Caco-2 (cell line): ENCODE measurements at regions not wholly inside any gene's neighbourhood (a gene's known extent, or its start where the extent isn't known, plus 50 kb on each side); places are given as distances from the start of the nearest gene placed in this dataset.

Experiments used
- BruUV-seq: library from RNA; stranded (reverse); fragments of 400-500 nt; replicated peaks from 2 replicates; lab custom pipeline; 2021; lab: Mats Ljungman, UMichigan
- CTCF ChIA-PET: fragments of 300-600 bp; sonication (Branson Sonifier 250); formaldehyde crosslinking; loops from one replicate; lab custom pipeline; 2022; ENCODE audit warnings: antibody characterized with exemption; lab: Charles Lee
- POLR2A ChIA-PET: fragments of 300-600 bp; sonication (Branson Sonifier 250); formaldehyde crosslinking; loops from one replicate; lab custom pipeline; 2022; ENCODE audit warnings: antibody characterized with exemption; lab: Charles Lee
- DNase-seq, 2 experiments: peaks; one replicate each; pipeline versions ENCODE4 v3.0.0 to v3.0.0-alpha.2; 2020 to 2022
- H3K27me3 ChIP-seq: replicated peaks from 2 replicates; pipeline ENCODE4 v1.6.0; 2011; ENCODE audit warnings: low read length; ENCODE audit not compliant: control insufficient read depth, insufficient read depth
- H3K36me3 ChIP-seq: 2 replicates; pipeline ENCODE4 v1.5.1; 2011; ENCODE audit warnings: low read length; ENCODE audit not compliant: control insufficient read depth, insufficient read depth
- H3K4me1 ChIP-seq: fragments of 250-450 bp; sonication (Bioruptor Pico); 2 replicates; pipeline ENCODE4 v1.5.1; 2020; ENCODE audit warnings: mild to moderate bottlenecking
- H3K4me3 ChIP-seq: 2 replicates; pipeline ENCODE4 v1.5.1; 2011; ENCODE audit warnings: low read depth, mild to moderate bottlenecking, control low read depth, low read length
- H3K9me3 ChIP-seq: fragments of 250-450 bp; sonication (Bioruptor Pico); 2 replicates; pipeline ENCODE4 v1.5.1; 2020; ENCODE audit warnings: mild to moderate bottlenecking, moderate library complexity
- H3K27ac Mint-ChIP-seq: one replicate; pipeline ENCODE4 v1.8.0; 2022; ENCODE audit warnings: mixed read lengths; ENCODE audit not compliant: unreplicated experiment
- H3K27me3 Mint-ChIP-seq: one replicate; pipeline ENCODE4 v1.8.0; 2022; ENCODE audit warnings: mixed read lengths; ENCODE audit not compliant: insufficient read depth, unreplicated experiment
- H3K36me3 Mint-ChIP-seq: one replicate; pipeline ENCODE4 v1.8.0; 2022; ENCODE audit warnings: mild to moderate bottlenecking, mixed read lengths; ENCODE audit not compliant: insufficient read depth, unreplicated experiment
- H3K4me1 Mint-ChIP-seq: one replicate; pipeline ENCODE4 v1.8.0; 2022; ENCODE audit warnings: low read depth, mixed read lengths; ENCODE audit not compliant: unreplicated experiment
- H3K4me3 Mint-ChIP-seq: one replicate; pipeline ENCODE4 v1.8.0; 2022; ENCODE audit warnings: mild to moderate bottlenecking, moderate library complexity, mixed read lengths; ENCODE audit not compliant: unreplicated experiment
- H3K9me3 Mint-ChIP-seq: one replicate; pipeline ENCODE4 v1.8.0; 2022; ENCODE audit warnings: mixed read lengths; ENCODE audit not compliant: unreplicated experiment
- intact Hi-C: fragments of 100-400 bp; cut with micrococcal nuclease; formaldehyde crosslinking; loops from one replicate; pipeline ENCODE4 v1.10.0; 2022; ENCODE audit not compliant: unreplicated experiment
- TF ChIP-seq, protein P1 (sequence below), 2 experiments: fragments of 200-600 bp in 1 of 2; IDR thresholded peaks; 1 replicate in 1 of 2; 2 replicates in 1 of 2; pipeline versions ENCODE4 v1.5.1 to v1.8.0; 2011 to 2022; ENCODE audit warnings: antibody characterized with exemption in 1 of 2, control low read depth in 1 of 2, inconsistent platforms in 1 of 2, low read depth in 1 of 2, low read length in 1 of 2, mild to moderate bottlenecking in 1 of 2, moderate library complexity in 1 of 2; ENCODE audit not compliant: insufficient read depth in 1 of 2, severe bottlenecking in 1 of 2, unreplicated experiment in 1 of 2

DNA sequence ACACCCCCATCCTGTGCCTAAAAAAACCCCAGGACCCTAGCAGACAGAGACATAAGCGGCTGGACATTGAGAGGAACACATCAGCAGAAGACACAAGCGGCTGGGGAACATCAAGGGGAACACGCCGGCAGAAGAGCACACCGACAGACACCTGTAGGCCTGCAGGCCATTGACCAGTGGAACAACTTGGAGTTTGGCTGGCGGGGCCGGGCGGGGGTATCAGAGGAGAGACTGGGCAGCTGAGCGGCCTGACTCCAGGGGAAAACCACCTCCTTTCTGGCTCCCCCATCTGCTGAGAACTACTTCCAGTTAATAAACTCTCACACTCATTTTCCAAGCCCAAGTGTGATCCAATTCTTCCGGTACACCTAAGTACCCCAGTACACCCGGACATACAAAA lies 264.7 kb upstream of the ISX start:
- H3K27me3 ChIP-seq = no peaks in the 10 kb centered on the region; the same call in 1 of the 2 replicates
- POLR2A ChIA-PET = no interaction called here
- no peak overlapping the region for H3K27ac Mint-ChIP-seq
- H3K9me3 ChIP-seq = no peaks in the 10 kb centered on the region
- CTCF ChIA-PET = no interaction called here
- no peak overlapping the region for H3K4me3 Mint-ChIP-seq
- H3K27me3 Mint-ChIP-seq = peaks cover 17% of the 10 kb centered on the region
- H3K36me3 Mint-ChIP-seq = no peaks in the 10 kb centered on the region
- H3K4me1 ChIP-seq = no peaks in the 10 kb centered on the region
- TF ChIP-seq, protein P1, sequence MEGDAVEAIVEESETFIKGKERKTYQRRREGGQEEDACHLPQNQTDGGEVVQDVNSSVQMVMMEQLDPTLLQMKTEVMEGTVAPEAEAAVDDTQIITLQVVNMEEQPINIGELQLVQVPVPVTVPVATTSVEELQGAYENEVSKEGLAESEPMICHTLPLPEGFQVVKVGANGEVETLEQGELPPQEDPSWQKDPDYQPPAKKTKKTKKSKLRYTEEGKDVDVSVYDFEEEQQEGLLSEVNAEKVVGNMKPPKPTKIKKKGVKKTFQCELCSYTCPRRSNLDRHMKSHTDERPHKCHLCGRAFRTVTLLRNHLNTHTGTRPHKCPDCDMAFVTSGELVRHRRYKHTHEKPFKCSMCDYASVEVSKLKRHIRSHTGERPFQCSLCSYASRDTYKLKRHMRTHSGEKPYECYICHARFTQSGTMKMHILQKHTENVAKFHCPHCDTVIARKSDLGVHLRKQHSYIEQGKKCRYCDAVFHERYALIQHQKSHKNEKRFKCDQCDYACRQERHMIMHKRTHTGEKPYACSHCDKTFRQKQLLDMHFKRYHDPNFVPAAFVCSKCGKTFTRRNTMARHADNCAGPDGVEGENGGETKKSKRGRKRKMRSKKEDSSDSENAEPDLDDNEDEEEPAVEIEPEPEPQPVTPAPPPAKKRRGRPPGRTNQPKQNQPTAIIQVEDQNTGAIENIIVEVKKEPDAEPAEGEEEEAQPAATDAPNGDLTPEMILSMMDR (IDR thresholded peaks at IDR 0.05; ENCODE audit: insufficient read depth in 1 of 2, low read depth in 1 of 2, low read length in 1 of 2, severe bottlenecking in 1 of 2, unreplicated experiment in 1 of 2) = no peak
- H3K4me1 Mint-ChIP-seq = no peaks in the 10 kb centered on the region
- no peak for DNase-seq
- intact Hi-C loops = no loop called here
- H3K9me3 Mint-ChIP-seq = peaks cover 10% of the 10 kb centered on the region
- no peaks in the 10 kb centered on the region for H3K36me3 ChIP-seq
- H3K4me3 ChIP-seq = no peak overlapping the region
- no TSS peak for BruUV-seq

DNA sequence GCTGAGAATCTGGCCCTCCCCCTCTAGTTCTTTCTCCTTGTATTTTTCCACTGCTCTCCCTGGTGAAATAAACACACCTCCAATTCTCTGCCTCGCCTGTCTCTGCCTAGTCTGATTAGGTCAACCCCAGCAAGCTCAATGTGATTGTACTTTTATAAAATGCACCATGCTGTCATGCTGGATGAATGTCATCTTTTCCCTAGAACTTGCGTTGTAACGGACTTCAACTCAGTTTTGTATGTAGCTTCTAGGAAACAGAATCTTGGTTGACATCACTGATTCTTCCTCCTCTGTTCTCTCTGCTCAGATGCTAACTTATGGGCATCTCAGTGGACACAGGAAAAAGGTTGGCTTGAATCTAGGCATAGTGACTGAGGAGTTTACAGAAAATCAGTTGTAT lies 261.9 kb upstream of the ISX start:
- Histone ChIP-seq H3K9me3 (no peaks in the 10 kb centered on the region), H3K27me3 (no peaks in the 10 kb centered on the region; the same call in 1 of the 2 replicates), H3K4me3 (no peak overlapping the region), H3K4me1 (no peaks in the 10 kb centered on the region), H3K36me3 (no peaks in the 10 kb centered on the region)
- H3K4me3 Mint-ChIP-seq = no peak overlapping the region
- no peaks in the 10 kb centered on the region for H3K36me3 Mint-ChIP-seq
- H3K27ac Mint-ChIP-seq = no peak overlapping the region
- intact Hi-C loops = no loop called here
- H3K4me1 Mint-ChIP-seq = peaks cover 9% of the 10 kb centered on the region
- ChIA-PET POLR2A (no interaction called here), CTCF (no interaction called here)
- DNase-seq = no peak
- TF ChIP-seq, protein P1 (IDR thresholded peaks at IDR 0.05; ENCODE audit: insufficient read depth in 1 of 2, low read depth in 1 of 2, low read length in 1 of 2, severe bottlenecking in 1 of 2, unreplicated experiment in 1 of 2) = no peak
- H3K9me3 Mint-ChIP-seq = peaks cover 10% of the 10 kb centered on the region
- no TSS peak for BruUV-seq
- peaks cover 9% of the 10 kb centered on the region for H3K27me3 Mint-ChIP-seq

DNA sequence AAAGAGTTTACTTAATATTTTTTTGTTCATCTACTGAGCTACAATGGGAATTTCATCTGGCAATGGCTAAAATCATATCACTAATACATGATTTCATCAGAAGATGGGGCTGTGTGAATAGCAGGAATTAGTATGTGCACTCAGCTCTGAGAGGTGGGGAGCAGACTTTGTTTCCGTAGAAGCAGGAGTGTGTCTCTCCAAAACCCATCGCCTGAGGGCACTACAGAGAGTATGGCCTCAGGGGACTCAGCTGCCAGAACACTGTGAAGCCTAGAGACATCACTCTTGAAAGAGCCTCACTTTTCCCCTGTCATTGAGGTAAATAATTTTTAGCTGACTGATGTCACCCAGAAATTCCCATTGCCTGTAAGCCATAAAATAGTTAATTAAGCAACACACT lies 261.4 kb upstream of the ISX start:
- CTCF ChIA-PET = no interaction called here
- Histone ChIP-seq H3K4me1 (no peaks in the 10 kb centered on the region), H3K27me3 (no peaks in the 10 kb centered on the region; the same call in 1 of the 2 replicates), H3K9me3 (no peaks in the 10 kb centered on the region), H3K4me3 (no peak overlapping the region), H3K36me3 (no peaks in the 10 kb centered on the region)
- peaks cover 4% of the 10 kb centered on the region for H3K27me3 Mint-ChIP-seq
- peak; percentile 20 to 39 for DNase-seq
- no peak overlapping the region for H3K4me3 Mint-ChIP-seq
- no peaks in the 10 kb centered on the region for H3K36me3 Mint-ChIP-seq
- intact Hi-C loops = no loop called here
- H3K9me3 Mint-ChIP-seq = peaks cover 15% of the 10 kb centered on the region
- POLR2A ChIA-PET = no interaction called here
- TF ChIP-seq, protein P1 (IDR thresholded peaks at IDR 0.05; ENCODE audit: insufficient read depth in 1 of 2, low read depth in 1 of 2, low read length in 1 of 2, severe bottlenecking in 1 of 2, unreplicated experiment in 1 of 2) = peak in 1 of 2 experiments; percentile 12
- H3K27ac Mint-ChIP-seq = no peak overlapping the region
- no TSS peak for BruUV-seq
- H3K4me1 Mint-ChIP-seq = peaks cover 10% of the 10 kb centered on the region
